Spleen (tissue), 7 donors: ENCODE measurements at regions not wholly inside any gene's neighbourhood (a gene's known extent, or its start where the extent isn't known, plus 50 kb on each side); places are given as distances from the start of the nearest gene placed in this dataset.

ENCODE experiments used
- CTCF ChIP-seq, 11 experiments: fragments of 200-600 bp in 7 of 11; fragments of 450-650 bp in 4 of 11; sonication (generic) in 4 of 11; IDR thresholded peaks in 8 of 11; conservative IDR thresholded peaks in 3 of 11; 1 replicate in 7 of 11; 2 replicates in 4 of 11; pipeline versions ENCODE4 v1.4.0 to v1.8.0; 2016 to 2021; ENCODE audit warnings: antibody characterized with exemption in 11 of 11, inconsistent platforms in 4 of 11, mild to moderate bottlenecking in 1 of 11
- POLR2A ChIP-seq, 3 donors: fragments of 450-650 bp; IDR thresholded peaks; one replicate each; pipeline ENCODE4 v1.5.1; 2017; ENCODE audit warnings: antibody characterized with exemption in 3 of 3, mild to moderate bottlenecking in 1 of 3
- donor health status: DM: no; HTN: no; CAD: no; lungs with moderate emphysema.
- donor health status: DM: no; HTN: no; CAD: no.
- donor health status: DM: no; HTN: no; CAD: no.

- TF ChIP-seq POLR2A (IDR thresholded peaks at IDR 0.05) (no peak), CTCF (IDR thresholded peaks at IDR 0.05 in 8 of 11, conservative IDR thresholded peaks at IDR 0.05 in 3 of 11) (no peak)
These were observed 152.2 kb downstream of the CAVIN4 start for GRCh38 chr9:100730086-100730485.
